ENCODE measurements at regions not wholly inside any gene's neighbourhood (a gene's known extent, or its start where the extent isn't known, plus 50 kb on each side); places are given as distances from the start of the nearest gene placed in this dataset.
"Not testable (repeated sequence)": the region's sequence is repeated elsewhere in the genome, so short reads cannot be mapped to it uniquely, and the experiment has no call there.

- H3K27me3 ChIP-seq: no peaks in the 10 kb centered on the region
- H3K36me3 ChIP-seq: no peaks in the 10 kb centered on the region
- peak; percentile 54 for DNase-seq
- TF ChIP-seq, protein P1, sequence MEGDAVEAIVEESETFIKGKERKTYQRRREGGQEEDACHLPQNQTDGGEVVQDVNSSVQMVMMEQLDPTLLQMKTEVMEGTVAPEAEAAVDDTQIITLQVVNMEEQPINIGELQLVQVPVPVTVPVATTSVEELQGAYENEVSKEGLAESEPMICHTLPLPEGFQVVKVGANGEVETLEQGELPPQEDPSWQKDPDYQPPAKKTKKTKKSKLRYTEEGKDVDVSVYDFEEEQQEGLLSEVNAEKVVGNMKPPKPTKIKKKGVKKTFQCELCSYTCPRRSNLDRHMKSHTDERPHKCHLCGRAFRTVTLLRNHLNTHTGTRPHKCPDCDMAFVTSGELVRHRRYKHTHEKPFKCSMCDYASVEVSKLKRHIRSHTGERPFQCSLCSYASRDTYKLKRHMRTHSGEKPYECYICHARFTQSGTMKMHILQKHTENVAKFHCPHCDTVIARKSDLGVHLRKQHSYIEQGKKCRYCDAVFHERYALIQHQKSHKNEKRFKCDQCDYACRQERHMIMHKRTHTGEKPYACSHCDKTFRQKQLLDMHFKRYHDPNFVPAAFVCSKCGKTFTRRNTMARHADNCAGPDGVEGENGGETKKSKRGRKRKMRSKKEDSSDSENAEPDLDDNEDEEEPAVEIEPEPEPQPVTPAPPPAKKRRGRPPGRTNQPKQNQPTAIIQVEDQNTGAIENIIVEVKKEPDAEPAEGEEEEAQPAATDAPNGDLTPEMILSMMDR (IDR thresholded peaks at IDR 0.05): no peak
- intact Hi-C loops (cut with DNase I): no loop called here
- H3K4me3 ChIP-seq: peak overlapping the region; percentile 30
- H3K27ac ChIP-seq: no peak overlapping the region
- H3K9me3 ChIP-seq: no peaks in the 10 kb centered on the region
- no peaks in the 10 kb centered on the region for H3K4me1 ChIP-seq
- H3K9ac ChIP-seq (ENCODE audit: low read depth in 2 of 2, low read length in 2 of 2): no peak overlapping the region
Observed at GRCh38 chr17:21573961-21574610, 118.2 kb upstream of the KCNJ18 start.

DNA sequence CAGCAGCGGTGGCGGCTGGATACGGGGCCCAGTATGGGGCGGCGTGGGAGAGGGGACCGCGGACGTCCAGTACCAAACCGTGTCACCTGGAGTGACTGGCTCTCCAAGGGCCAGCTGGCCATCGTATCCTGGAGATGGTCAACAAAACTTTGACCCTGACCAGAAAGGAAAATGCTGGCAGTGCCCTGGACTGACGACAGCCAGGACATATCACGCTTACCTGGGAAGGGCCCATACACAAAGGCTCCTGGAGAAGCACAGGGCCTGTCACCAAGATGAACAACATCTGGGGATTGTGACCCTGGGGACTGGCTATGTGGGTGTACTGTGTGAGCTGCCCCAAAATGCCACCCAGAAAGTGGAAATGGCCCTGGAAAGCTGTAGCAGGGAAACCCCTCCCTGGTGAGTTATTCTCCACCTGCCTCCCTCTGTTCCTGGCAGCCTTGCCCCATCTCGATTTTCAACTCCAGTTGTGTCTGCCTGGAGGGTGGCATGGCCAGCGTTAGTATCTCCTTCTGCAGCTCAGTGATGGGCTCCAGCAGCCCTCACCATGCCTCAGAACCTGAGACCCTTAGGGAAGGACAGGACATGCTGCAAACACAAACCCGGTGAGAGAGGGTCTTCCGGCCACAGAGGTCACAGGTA, 117.6 kb upstream of the KCNJ18 start:
- H3K9ac ChIP-seq (ENCODE audit: low read depth in 2 of 2, low read length in 2 of 2); H3K27ac ChIP-seq; H3K4me1 ChIP-seq; H3K36me3 ChIP-seq; DNase-seq; intact Hi-C loops (cut with DNase I); H3K27me3 ChIP-seq; H3K9me3 ChIP-seq: not testable (repeated sequence)
- peak overlapping the region; percentile 30 for H3K4me3 ChIP-seq

DNA sequence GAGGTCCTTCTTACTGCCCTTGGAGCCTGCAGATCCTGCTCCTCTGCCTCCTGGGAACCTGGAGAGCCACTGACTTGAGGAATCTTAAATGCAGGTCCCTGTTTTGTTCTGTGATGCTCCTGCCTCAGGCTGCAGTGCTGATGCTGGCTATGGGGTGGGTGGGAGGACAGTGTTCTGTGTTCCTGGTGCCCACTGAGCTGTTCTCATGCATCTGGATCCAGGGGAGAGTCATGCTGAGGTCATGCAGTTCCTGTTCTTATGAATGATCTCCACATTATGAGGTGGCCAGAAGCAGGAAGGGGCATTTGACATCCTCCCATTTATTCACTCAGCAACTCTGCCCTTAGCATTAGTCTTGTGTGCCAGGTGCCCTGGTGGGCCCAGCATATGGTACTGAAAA, 113.5 kb upstream of the KCNJ18 start:
- H3K4me1 ChIP-seq; H3K27me3 ChIP-seq; DNase-seq; H3K27ac ChIP-seq; H3K36me3 ChIP-seq; H3K4me3 ChIP-seq; H3K9ac ChIP-seq (ENCODE audit: low read depth in 2 of 2, low read length in 2 of 2); H3K9me3 ChIP-seq; intact Hi-C loops (cut with DNase I): not testable (repeated sequence)

DNA sequence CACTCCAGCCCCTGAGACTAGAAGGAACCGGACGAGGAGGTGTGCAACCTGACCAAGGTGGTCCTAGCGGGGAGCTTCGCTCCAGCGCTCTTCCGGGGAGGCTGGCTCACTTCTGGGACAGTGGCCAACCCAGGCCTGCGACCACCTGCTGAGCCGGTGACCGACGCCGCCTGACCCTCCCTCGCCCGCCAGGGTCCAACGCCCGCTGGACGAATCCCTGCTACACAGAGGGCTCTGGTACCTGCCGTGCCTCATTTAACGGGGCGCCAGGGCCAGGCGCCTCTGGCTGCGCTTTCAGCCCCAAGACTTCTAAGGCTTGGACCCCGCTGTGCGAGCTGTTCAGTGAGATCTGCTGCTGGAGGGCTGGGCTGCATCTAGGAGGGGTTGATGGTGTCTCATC, 99.5 kb upstream of the KCNJ18 start:
- TF ChIP-seq, protein P1 (IDR thresholded peaks at IDR 0.05): no peak
- no peak overlapping the region for H3K4me3 ChIP-seq
- intact Hi-C loops (cut with DNase I): no loop called here
- H3K4me1 ChIP-seq: no peaks in the 10 kb centered on the region
- no peaks in the 10 kb centered on the region for H3K36me3 ChIP-seq
- H3K9ac ChIP-seq (ENCODE audit: low read depth in 2 of 2, low read length in 2 of 2): no peak overlapping the region
- H3K27ac ChIP-seq: no peak overlapping the region
- no peaks in the 10 kb centered on the region for H3K9me3 ChIP-seq
- H3K27me3 ChIP-seq: no peaks in the 10 kb centered on the region
- DNase-seq: no peak

DNA sequence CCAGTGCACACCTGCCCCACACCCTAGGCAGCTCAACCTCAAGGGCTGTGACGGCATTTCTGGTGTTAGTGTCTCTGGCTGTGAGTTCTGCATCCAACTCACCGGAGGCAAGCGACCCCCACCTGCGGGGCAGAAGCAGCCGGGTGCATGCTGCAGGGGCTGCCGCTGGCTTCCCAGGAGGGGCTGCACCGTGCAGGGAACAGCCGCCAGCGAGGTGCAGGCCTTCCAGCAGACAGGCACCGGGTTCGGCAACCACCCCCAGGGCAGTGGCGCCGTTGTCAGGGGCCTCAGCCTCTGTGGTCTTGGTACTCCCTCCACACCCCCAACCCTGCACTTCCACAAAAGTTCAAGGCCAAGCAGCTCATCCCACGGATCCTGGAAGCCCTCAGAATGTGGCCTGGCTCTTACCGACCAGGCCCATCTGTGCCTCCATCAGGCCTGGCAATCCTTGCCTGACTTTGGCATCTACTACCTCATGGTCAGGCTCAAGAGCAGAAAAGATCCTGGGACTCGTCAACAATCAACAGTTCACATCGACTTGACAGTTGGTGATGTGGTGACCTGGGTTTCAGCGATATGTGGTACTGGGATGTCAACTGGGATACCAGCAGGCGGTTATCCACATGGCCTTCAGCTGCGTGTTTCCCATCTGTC, 98.7 kb upstream of the KCNJ18 start:
- H3K4me3 ChIP-seq; H3K27me3 ChIP-seq; H3K9ac ChIP-seq (ENCODE audit: low read depth in 2 of 2, low read length in 2 of 2); H3K9me3 ChIP-seq; H3K36me3 ChIP-seq; H3K4me1 ChIP-seq; intact Hi-C loops (cut with DNase I); DNase-seq; H3K27ac ChIP-seq: not testable (repeated sequence)

DNA sequence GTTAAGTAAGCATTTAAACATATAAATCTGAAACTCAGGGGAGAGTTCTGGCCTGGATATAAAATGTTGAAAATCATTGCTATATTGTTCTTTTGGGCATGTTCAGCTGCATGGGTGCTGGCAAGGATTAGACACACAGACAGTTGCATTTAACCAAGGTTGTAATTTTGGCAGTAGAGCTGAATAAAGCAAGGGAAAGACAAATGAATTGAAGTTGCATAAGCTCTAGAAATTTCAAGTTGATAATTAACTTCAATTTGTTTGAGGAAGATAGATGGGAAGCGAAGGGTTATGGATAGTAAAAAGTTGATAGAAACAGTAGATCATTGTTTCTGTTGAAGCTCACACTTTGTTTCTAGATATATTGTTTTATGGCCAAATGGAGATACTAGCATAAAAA, 97.2 kb upstream of the KCNJ18 start:
- Histone ChIP-seq H3K4me3 (no peak overlapping the region), H3K27me3 (no peaks in the 10 kb centered on the region), H3K27ac (no peak overlapping the region), H3K9me3 (no peaks in the 10 kb centered on the region), H3K36me3 (no peaks in the 10 kb centered on the region), H3K9ac (ENCODE audit: low read depth in 2 of 2, low read length in 2 of 2) (no peak overlapping the region), H3K4me1 (no peaks in the 10 kb centered on the region)
- intact Hi-C loops (cut with DNase I): no loop called here
- TF ChIP-seq, protein P1 (IDR thresholded peaks at IDR 0.05): no peak
- no peak for DNase-seq

DNA sequence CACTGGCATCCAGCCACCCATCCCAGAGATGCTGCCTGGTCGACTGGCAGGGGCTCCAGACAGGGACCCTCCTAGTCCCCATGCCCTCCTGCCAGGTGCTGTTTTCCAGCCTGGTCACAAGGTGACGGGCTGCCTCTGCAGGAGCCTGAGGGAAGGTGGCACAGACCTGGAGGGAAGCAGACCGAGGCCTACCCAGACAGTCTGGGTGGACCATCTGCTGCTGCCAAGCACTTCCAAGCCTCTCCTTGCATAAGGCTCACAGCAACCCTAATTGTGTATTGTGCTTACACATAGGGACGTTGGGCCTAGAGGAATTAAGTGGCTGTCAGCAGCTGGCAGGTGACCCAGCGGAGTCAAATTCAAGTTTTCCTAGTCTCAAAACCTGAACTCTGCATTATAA, 90.1 kb upstream of the KCNJ18 start:
- intact Hi-C loops (cut with DNase I): no loop called here
- no peak overlapping the region for H3K27ac ChIP-seq
- no peaks in the 10 kb centered on the region for H3K9me3 ChIP-seq
- no peak for DNase-seq
- no peaks in the 10 kb centered on the region for H3K36me3 ChIP-seq
- no peaks in the 10 kb centered on the region for H3K4me1 ChIP-seq
- no peak overlapping the region for H3K9ac ChIP-seq (ENCODE audit: low read depth in 2 of 2, low read length in 2 of 2)
- H3K4me3 ChIP-seq: no peak overlapping the region
- TF ChIP-seq, protein P1 (IDR thresholded peaks at IDR 0.05): no peak
- no peaks in the 10 kb centered on the region for H3K27me3 ChIP-seq

DNA sequence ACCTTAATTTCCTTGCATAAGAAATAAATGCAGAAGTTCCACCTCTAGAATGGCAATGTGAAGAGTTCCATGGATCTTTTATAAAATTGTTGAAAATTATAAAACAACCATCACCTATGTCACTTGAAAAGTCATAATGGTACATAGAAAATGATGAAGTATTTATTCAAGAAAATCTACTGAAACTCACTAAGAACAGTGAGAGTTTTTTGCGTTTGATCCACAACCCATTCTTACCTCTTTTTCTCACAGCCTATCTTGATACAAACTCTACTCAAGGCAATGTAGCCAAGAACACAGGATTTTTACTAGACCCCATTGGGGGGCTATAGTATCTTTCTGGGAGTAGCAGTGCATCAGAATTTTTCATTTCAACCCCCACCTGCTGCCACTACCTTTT, 89.0 kb upstream of the KCNJ18 start:
- intact Hi-C loops (cut with DNase I); H3K27me3 ChIP-seq: not testable (repeated sequence)

GRCh38 chr17:21611443-21611842, 80.9 kb upstream of the KCNJ18 start:
- intact Hi-C loops (cut with DNase I); H3K9me3 ChIP-seq; H3K4me1 ChIP-seq; H3K27ac ChIP-seq; DNase-seq; H3K27me3 ChIP-seq; H3K36me3 ChIP-seq; H3K4me3 ChIP-seq; H3K9ac ChIP-seq (ENCODE audit: low read depth in 2 of 2, low read length in 2 of 2): not testable (repeated sequence)

More for the DNA sequence above, 89.0 kb upstream of the KCNJ18 start:
- not testable (repeated sequence) for H3K4me3 ChIP-seq; H3K27ac ChIP-seq; H3K36me3 ChIP-seq; H3K4me1 ChIP-seq; H3K9ac ChIP-seq (ENCODE audit: low read depth in 2 of 2, low read length in 2 of 2); H3K9me3 ChIP-seq; DNase-seq

All from colonic mucosa (tissue), 4 donors.